SH-SY5Y (cell line): ENCODE measurements at regions not wholly inside any gene's neighbourhood (a gene's known extent, or its start where the extent isn't known, plus 50 kb on each side); places are given as distances from the start of the nearest gene placed in this dataset.

Source experiments
- GATA2 ChIP-seq: IDR thresholded peaks from 2 replicates; pipeline ENCODE4 v1.6.1; 2011; ENCODE audit warnings: mild to moderate bottlenecking, low read depth, low read length
- GATA3 ChIP-seq: IDR thresholded peaks from 2 replicates; pipeline ENCODE4 v1.6.1; 2011; ENCODE audit warnings: low read depth, mild to moderate bottlenecking, low read length, moderate library complexity

GRCh38 chr13:22312405-22312803 is 641.5 kb downstream of the FGF9 start:
- no peak for TF ChIP-seq GATA3
- TF ChIP-seq GATA2 = no peak

DNA sequence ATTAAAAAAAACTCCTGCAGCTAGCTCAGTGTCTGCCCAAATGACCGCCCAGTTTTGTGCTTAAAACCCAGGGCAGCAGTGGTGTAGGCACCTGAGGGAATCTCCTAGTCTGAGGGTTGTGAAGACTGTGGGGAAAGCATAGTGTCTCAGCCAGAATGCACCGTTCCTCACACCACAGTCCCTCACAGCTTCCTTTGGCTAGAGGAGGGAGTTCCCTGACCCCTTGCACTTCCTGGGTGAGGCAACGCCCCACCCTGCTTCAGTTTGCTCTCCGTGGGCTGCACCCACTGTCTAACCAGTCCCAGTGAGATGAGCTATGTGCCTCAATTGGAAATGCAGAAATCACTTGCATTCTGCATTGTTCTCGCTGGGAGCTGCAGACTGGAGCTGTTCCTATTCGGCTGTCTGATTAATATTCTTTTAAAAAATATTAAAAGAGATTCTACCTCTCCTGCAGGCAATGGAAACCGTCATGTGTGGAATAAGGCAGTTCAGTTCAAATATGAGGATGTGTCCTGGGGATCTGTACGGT is 645.7 kb downstream of the FGF9 start:
- TF ChIP-seq GATA3 (no peak), GATA2 (no peak)

DNA sequence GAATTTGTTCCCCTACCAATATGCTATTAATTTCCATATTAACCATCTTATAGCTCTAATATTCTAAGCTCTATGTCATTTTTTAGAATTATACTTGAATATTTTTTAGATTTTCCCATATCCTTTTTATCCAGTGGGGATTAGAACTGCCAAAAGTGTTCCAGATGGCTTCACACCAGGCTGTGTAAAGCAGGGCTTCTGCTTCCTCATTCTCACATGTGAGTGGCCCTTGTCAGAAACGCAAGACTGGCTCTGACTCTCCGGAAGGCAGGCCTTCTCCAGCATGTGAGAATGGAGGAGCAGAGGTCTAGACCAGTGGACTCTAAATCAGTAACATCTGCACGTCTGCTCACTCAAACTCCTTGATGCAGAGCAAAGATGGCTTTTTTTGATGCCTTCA is 650.1 kb downstream of the FGF9 start:
- TF ChIP-seq GATA2 (no peak), GATA3 (no peak)

- no peak for TF ChIP-seq GATA2
- TF ChIP-seq GATA3 = no peak
Observed at GRCh38 chr13:22325761-22326160, 654.9 kb downstream of the FGF9 start.

DNA sequence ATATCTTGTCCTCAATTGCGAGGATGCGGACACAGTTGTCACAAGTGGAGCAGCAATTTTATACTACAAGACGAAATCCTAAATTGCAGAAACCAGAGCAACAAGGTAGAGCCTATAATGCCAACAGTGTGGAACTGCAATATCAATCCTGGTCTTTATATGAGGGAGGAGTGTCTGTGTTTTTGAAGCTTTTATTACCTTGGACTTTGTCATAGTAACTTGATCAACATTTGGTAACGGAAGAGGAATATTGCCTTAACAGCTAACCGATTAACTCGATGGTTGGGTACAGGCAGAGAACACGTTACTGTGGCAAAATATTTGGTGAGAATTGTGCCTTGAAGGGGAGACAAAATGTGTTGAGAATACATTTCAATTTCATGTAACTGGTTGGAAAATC is 661.5 kb downstream of the FGF9 start:
- TF ChIP-seq GATA3 (no peak), GATA2 (no peak)

DNA sequence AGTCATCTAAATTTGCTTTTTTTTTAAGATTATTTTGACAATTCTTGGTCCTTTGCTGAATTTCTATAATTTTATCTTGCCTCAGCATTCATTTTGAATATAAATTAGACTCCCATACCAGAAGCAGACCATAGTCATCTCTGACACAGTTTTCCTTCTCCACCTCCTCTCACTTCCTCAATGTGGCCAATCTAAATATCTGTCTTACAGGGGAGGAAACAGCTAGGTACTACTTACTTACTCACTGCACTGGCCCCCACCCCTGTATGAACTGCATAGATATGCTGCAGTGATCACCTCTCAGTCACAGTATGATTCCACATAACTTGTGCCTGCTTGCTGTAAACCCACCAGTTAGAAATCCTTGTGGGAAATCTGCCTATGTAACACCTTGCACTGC is 665.6 kb downstream of the FGF9 start:
- no peak for TF ChIP-seq GATA2
- no peak for TF ChIP-seq GATA3

DNA sequence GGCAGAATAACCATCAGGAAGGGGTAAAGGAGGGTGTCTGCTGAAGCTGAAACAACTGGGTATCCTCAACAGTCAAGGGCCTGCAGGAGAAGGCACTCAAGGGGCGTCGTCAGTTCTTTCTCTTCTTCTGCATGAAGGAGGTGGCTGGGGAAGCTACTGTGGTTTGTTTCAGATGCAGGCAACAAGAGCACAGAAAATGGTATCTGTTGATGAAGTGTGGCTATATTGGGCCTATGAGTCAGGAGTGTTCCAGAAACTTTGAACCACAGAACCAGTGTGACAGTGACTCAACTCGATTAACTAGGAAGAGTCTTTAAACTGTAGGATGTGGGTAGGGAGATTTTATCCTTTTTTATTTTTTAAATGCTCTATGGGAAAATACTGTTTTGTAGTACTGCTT is 686.3 kb downstream of the FGF9 start:
- TF ChIP-seq GATA2 = no peak
- TF ChIP-seq GATA3 = no peak

DNA sequence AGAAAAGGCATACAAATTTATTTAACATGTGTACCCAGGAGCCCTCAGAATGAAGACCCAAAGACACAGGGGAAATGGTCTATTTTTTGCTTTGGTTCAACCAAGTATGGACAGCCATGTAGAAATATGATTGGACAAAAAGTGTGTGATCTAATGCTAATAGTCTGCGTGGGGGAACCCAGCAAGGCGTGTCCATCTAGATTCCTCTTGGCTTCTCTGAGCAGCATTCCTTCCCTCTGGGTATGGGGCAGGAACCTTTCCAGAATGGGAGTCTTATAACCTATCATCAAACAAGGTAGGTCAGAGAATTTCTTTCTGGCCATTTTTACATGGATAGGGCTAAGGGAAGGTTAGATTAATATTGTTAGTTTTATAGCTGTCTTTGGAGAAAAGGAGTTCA is 698.2 kb downstream of the FGF9 start:
- no peak for TF ChIP-seq GATA2
- TF ChIP-seq GATA3 = no peak

- TF ChIP-seq GATA2 (no peak), GATA3 (no peak)
Observed at GRCh38 chr13:22369840-22370239, 699.0 kb downstream of the FGF9 start.

DNA sequence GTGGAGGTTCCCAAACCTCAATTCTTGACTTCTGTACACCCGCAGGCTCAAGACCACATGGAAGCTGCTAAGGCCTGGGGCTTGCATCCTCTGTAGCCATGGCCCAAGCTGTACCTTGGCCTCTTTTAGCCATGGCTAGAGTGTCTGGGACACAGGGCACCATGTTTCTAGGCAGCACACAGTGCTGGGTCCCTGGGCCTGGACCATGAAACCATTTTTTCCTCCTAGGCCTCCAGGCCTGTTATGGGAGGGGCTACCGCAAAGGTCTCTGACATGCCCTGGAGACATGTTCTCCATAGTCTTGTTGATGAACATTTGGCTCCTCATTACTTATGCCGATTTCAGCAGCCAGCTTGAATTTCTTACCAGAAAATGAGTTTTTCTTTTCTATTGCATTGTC is 701.4 kb downstream of the FGF9 start:
- TF ChIP-seq GATA3 (no peak), GATA2 (no peak)

DNA sequence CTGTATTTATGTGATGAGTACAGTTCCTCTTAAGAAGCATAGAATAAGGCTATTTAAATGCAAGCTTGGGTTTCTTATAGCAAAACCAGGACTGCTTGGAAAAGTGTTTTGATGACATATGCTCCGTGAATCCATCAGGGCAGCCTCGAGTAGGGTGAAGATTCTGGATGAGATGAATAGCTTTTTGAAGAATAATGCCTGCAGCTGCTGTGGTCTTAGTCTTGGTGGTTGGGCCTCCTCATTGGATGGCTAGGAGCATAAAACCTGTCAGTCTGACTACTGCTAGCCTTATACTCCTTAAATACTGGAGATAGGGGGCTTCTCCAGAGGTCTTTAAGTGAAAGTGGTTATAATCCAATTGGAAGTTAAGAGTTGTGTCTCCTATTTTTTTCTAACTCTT is 704.3 kb downstream of the FGF9 start:
- no peak for TF ChIP-seq GATA3
- TF ChIP-seq GATA2 = no peak

DNA sequence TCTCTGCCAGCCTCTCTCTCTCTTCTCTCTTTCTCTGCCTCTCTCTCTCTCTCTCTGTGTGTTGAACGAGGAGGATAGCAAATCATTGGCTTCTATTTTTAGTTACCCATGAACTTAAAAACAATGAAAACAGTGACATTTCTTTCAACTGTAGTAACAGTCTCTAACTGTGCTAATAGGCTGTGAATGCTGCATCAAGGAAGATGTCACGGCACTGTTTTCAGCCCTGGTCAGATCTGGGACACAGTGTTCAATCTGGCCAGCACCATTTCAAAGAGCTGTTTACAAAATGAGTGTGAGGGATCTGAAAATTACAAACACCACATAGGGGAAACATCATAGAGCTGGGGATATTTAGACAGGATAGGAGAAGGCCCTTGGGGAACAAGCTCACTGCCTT is 717.0 kb downstream of the FGF9 start:
- TF ChIP-seq GATA2 (no peak), GATA3 (no peak)

GRCh38 chr13:22399801-22400420 is 729.0 kb downstream of the FGF9 start:
- TF ChIP-seq GATA2 = no peak
- no peak for TF ChIP-seq GATA3

- TF ChIP-seq GATA3 = no peak
- no peak for TF ChIP-seq GATA2
Observed at GRCh38 chr13:22402682-22403081, 731.8 kb downstream of the FGF9 start.

- TF ChIP-seq GATA2 = no peak
- no peak for TF ChIP-seq GATA3
Observed at GRCh38 chr13:22403144-22403543, 732.3 kb downstream of the FGF9 start.

- TF ChIP-seq GATA3 = no peak
- TF ChIP-seq GATA2 = no peak
Observed at GRCh38 chr13:22405891-22406290, 735.0 kb downstream of the FGF9 start.

GRCh38 chr13:22412452-22412851 is 741.6 kb downstream of the FGF9 start:
- TF ChIP-seq GATA2 (no peak), GATA3 (no peak)
